Fibroblast of the aortic adventitia (primary cell): ENCODE measurements at regions not wholly inside any gene's neighbourhood (a gene's known extent, or its start where the extent isn't known, plus 50 kb on each side); places are given as distances from the start of the nearest gene placed in this dataset.

Source experiments
- DNase-seq: peaks from one replicate; pipeline ENCODE4 v3.0.0-alpha.2; 2010; ENCODE audit warnings: low read depth
- H3K4me3 ChIP-seq: 2 replicates; pipeline ENCODE4 v1.5.1; 2011; ENCODE audit warnings: low read depth, mild to moderate bottlenecking, control low read depth, low read length, moderate library complexity
- TF ChIP-seq, protein P1 (sequence below): IDR thresholded peaks from 2 replicates; pipeline ENCODE4 v1.5.1; 2011; ENCODE audit warnings: mild to moderate bottlenecking, low read length, control low read depth, inconsistent platforms; ENCODE audit not compliant: insufficient read depth

DNA sequence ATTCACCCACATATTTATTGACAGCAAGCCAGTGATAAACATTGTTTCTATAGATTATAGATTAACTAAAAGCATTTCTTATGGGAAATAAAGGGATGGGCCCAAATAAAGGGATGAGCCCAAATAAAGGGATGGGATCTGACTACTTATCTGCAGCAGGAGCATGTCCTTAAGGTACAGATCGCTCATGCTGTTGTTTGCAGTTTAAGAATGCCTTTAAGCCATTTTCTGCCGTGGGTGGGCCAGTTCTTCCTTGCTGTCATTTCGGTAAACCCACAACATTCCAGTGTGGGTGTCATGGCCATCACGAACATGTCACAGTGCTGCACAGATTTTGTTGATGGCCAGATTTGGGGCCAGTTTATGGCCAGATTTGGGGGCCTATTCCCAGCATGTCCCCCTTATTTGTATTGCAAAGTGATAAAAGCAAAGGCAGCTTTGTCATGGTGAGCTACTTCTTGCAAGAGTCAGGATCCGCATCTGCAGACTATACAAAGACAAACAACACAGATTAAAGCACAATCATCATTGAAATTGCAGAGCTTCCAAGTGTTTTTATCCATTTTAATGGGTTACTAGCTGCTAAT, 700.7 kb downstream of the LRFN5 start:
- no peak for DNase-seq
- TF ChIP-seq, protein P1, sequence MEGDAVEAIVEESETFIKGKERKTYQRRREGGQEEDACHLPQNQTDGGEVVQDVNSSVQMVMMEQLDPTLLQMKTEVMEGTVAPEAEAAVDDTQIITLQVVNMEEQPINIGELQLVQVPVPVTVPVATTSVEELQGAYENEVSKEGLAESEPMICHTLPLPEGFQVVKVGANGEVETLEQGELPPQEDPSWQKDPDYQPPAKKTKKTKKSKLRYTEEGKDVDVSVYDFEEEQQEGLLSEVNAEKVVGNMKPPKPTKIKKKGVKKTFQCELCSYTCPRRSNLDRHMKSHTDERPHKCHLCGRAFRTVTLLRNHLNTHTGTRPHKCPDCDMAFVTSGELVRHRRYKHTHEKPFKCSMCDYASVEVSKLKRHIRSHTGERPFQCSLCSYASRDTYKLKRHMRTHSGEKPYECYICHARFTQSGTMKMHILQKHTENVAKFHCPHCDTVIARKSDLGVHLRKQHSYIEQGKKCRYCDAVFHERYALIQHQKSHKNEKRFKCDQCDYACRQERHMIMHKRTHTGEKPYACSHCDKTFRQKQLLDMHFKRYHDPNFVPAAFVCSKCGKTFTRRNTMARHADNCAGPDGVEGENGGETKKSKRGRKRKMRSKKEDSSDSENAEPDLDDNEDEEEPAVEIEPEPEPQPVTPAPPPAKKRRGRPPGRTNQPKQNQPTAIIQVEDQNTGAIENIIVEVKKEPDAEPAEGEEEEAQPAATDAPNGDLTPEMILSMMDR = no peak

DNA sequence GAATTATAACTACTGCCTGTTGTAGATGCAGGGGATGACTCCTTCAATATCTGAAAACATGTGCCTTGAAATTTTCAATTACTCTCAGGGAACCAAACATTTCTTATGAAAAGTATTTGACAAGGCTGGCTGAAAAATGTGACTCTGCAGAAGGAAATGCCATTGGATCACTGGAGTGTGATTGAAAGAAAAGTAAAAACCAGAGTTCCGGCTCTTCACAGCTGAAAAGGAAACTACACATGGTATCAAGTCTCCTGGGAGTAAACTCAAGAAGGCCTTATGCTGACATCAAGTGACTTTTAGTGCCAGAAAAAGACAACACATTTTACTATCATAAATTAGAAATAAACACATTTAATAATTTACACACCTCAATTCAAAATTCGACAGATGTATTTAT, 693.0 kb downstream of the LRFN5 start:
- no peak overlapping the region for H3K4me3 ChIP-seq
- no peak for DNase-seq
- TF ChIP-seq, protein P1 = no peak

More for the DNA sequence above, 700.7 kb downstream of the LRFN5 start:
- no peak overlapping the region for H3K4me3 ChIP-seq

DNA sequence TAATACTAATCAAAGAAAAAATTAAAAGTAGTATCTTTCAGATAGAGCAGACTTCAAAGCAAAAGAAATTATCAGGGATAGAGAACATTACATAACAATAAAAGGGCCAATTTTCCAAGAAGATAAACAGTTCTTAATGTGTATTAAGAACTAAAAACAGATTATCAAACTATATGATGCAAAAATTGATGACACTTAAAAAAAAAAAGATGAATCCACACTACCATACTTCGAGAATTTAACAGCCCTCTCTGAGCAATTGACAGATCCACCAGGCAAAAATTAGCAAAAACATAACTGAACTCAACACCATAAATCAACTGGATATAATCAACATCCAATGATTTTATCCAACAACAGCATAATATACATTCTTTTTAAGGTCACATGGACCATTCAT, 686.5 kb downstream of the LRFN5 start:
- TF ChIP-seq, protein P1 = no peak
- DNase-seq = no peak
- no peak overlapping the region for H3K4me3 ChIP-seq

DNA sequence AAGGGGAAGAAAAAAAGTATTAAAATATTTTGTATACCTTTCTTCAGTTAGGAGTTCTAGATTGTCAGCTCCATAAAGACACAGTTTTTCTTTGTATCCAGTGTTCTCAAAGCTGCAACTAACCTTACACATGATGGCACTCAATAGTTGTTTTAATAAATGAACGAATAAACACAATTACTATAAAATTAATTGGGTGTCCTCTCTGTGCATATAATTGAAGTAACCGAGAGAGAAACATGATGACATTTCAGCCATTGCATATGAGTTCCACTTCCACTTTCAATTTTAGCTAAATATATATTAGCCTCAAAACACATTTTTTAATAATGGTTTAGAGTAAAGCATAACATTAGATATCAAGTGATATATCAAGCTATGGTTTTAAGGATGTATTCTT, 671.2 kb downstream of the LRFN5 start:
- no peak overlapping the region for H3K4me3 ChIP-seq
- TF ChIP-seq, protein P1 = no peak
- no peak for DNase-seq

DNA sequence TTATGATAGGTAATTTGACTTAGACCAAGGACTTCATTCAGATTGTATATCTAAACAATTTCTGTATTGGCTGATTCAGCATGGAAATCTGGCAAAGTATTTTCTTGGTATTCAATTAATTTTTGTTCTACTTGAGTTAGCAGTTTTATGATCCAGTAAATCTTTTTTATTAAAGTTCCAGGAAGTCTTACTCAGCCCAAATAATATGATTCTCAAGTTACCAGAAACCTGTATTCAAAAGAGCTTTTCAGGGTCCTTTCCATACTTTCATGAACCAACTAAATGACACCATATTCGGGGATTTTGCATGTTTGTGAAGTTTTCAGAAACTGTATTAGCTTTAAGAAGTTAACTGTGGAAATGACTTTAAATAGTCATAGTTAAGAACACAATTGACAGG, 662.6 kb downstream of the LRFN5 start:
- H3K4me3 ChIP-seq = no peak overlapping the region
- no peak for DNase-seq
- TF ChIP-seq, protein P1 = no peak

DNA sequence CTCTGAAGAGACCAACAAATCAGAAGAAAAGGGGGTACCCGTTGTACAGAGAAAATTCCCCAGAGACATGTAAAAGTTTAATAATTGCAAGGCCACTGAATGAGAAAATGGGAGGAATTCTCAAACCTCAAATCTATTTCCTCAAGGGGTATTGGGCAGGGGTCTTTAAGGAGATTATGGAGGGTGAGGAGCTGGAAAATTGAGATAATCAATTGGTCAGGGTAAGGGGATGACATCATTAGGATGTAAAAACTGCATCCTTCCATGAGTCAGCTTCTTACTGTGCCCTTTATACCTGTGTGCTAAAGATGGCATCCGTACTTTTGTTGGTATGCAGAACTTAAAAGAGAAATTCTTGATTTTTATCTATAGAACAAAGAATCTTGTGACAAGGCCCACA, 641.5 kb downstream of the LRFN5 start:
- no peak for DNase-seq
- H3K4me3 ChIP-seq = no peak overlapping the region
- TF ChIP-seq, protein P1 = no peak

DNA sequence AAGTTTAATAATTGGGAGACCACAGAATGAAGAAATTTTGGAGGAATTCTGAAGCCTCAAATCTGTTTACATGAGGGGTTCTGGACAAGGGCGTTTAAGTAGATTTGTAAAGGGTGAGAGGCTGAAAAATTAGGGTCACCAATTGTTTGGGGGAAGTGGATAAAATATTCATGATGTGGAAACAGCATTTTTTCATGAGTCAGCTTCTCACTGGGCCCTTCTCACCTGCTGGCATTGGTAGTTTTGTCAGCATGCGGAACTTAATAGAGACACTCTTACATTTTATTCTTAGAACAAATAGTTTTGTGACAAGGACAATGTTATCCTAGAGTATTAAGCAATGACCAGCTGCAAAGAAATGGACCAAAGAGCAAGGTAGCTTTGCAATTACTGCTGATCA, 634.4 kb downstream of the LRFN5 start:
- TF ChIP-seq, protein P1 = no peak
- no peak overlapping the region for H3K4me3 ChIP-seq
- no peak for DNase-seq
